Astrocyte (in vitro differentiated cells and primary cell): ENCODE measurements at regions not wholly inside any gene's neighbourhood (a gene's known extent, or its start where the extent isn't known, plus 50 kb on each side); places are given as distances from the start of the nearest gene placed in this dataset.

Experiments used
- DNase-seq: peaks from one replicate; pipeline ENCODE4 v3.0.0-alpha.2; 2010; ENCODE audit warnings: low read depth
- FAIRE-seq: peaks from 2 replicates; lab custom pipeline; 2011; peaks lifted over from hg19 to GRCh38; lab: Jason Lieb, UNC
- H2AFZ ChIP-seq: 2 replicates; pipeline ENCODE4 v1.6.0; 2012; ENCODE audit warnings: low read depth, low read length, inconsistent platforms
- H3K27ac ChIP-seq: 2 replicates; pipeline ENCODE4 v1.5.1; 2011; ENCODE audit warnings: low read depth, low read length, inconsistent platforms
- H3K27me3 ChIP-seq: 2 replicates; pipeline ENCODE4 v1.6.0; 2011; ENCODE audit warnings: low read length, inconsistent platforms; ENCODE audit not compliant: insufficient read depth
- H3K36me3 ChIP-seq: 2 replicates; pipeline ENCODE4 v1.5.1; 2011; ENCODE audit warnings: low read length, inconsistent platforms; ENCODE audit not compliant: insufficient read depth
- H3K4me1 ChIP-seq: 2 replicates; pipeline ENCODE4 v1.5.1; 2011; ENCODE audit warnings: low read length, inconsistent platforms; ENCODE audit not compliant: insufficient read depth
- H3K4me2 ChIP-seq: 2 replicates; pipeline ENCODE4 v1.6.0; 2012; ENCODE audit warnings: low read length, inconsistent platforms
- H3K4me3 ChIP-seq: 2 replicates; pipeline ENCODE4 v1.5.1; 2011; ENCODE audit warnings: low read depth, mild to moderate bottlenecking, low read length, inconsistent platforms; ENCODE audit not compliant: insufficient read depth
- H3K79me2 ChIP-seq: 2 replicates; pipeline ENCODE4 v1.6.0; 2012; ENCODE audit warnings: mild to moderate bottlenecking, low read length, inconsistent platforms; ENCODE audit not compliant: insufficient read depth
- H3K9ac ChIP-seq: 2 replicates; pipeline ENCODE4 v1.6.0; 2012; ENCODE audit warnings: mild to moderate bottlenecking, low read length, inconsistent platforms
- H3K9me3 ChIP-seq: 2 replicates; pipeline ENCODE4 v1.5.1; 2012; ENCODE audit warnings: low read depth, mild to moderate bottlenecking, low read length, inconsistent platforms; ENCODE audit not compliant: insufficient read depth
- H4K20me1 ChIP-seq: 2 replicates; pipeline ENCODE4 v1.6.0; 2012; ENCODE audit warnings: low read length, inconsistent platforms; ENCODE audit not compliant: insufficient read depth
- H3K27ac Mint-ChIP-seq: one replicate; pipeline ENCODE4 v1.8.0; 2021; ENCODE audit warnings: mild to moderate bottlenecking, mixed read lengths; ENCODE audit not compliant: unreplicated experiment
- H3K27me3 Mint-ChIP-seq: one replicate; pipeline ENCODE4 v1.8.0; 2021; ENCODE audit warnings: low read depth, mixed read lengths; ENCODE audit not compliant: unreplicated experiment
- H3K36me3 Mint-ChIP-seq: one replicate; pipeline ENCODE4 v1.8.0; 2021; ENCODE audit warnings: low read depth, mixed read lengths; ENCODE audit not compliant: unreplicated experiment
- H3K4me1 Mint-ChIP-seq: one replicate; pipeline ENCODE4 v1.8.0; 2021; ENCODE audit warnings: low read depth, mixed read lengths; ENCODE audit not compliant: unreplicated experiment
- H3K4me3 Mint-ChIP-seq: one replicate; pipeline ENCODE4 v1.8.0; 2021; ENCODE audit warnings: mild to moderate bottlenecking, moderate library complexity, mixed read lengths; ENCODE audit not compliant: unreplicated experiment
- H3K9me3 Mint-ChIP-seq: one replicate; pipeline ENCODE4 v1.8.0; 2021; ENCODE audit warnings: mild to moderate bottlenecking, mixed read lengths; ENCODE audit not compliant: unreplicated experiment
- CTCF ChIP-seq: IDR thresholded peaks from 2 replicates; pipeline ENCODE4 v1.5.1; 2011; ENCODE audit warnings: low read depth, mild to moderate bottlenecking, inconsistent platforms, low read length, moderate library complexity; ENCODE audit not compliant: insufficient read depth
- EZH2 ChIP-seq: IDR thresholded peaks from 2 replicates; pipeline ENCODE4 v1.6.1; 2012; ENCODE audit warnings: mild to moderate bottlenecking, low read length, inconsistent platforms; ENCODE audit not compliant: insufficient read depth

DNA sequence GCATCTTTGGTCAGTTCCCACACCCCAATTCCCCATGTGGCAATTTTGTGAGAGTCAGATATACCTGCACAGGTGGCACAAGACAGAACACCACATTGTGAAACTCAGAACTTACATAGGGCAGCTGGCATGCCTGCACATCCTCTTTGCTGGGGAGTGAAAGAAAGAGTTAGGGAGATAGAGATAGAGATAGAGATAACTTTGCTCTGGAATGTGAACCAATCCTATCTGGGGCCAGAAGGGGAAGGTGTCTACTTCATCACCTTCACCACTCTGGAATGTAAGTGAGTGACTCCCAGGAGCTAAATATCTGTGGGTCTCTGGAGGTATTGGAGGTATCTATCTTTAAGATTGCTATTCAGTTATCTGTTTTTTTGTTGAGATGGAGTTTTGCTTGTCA lies 289.2 kb downstream of the OGFRL1 start:
- no peak overlapping the region for H3K4me3 Mint-ChIP-seq
- TF ChIP-seq CTCF (no peak), EZH2 (no peak)

GRCh38 chr6:71579902-71580301 lies 291.3 kb downstream of the OGFRL1 start:
- no peak overlapping the region for H3K4me2 ChIP-seq
- H4K20me1 ChIP-seq, result no peaks in the 10 kb centered on the region
- H3K79me2 ChIP-seq, result no peaks in the 10 kb centered on the region
- H3K4me1 ChIP-seq, result no peaks in the 10 kb centered on the region
- no peak overlapping the region for H3K9ac ChIP-seq
- no peak for TF ChIP-seq EZH2
- no peak for TF ChIP-seq CTCF
- H2AFZ ChIP-seq, result no peak overlapping the region
- FAIRE-seq (no peak), DNase-seq (no peak)
- no peaks in the 10 kb centered on the region for H3K9me3 Mint-ChIP-seq
- no peaks in the 10 kb centered on the region for H3K27me3 ChIP-seq
- H3K27ac ChIP-seq, result no peak overlapping the region
- no peak overlapping the region for H3K4me3 Mint-ChIP-seq
- H3K9me3 ChIP-seq, result no peaks in the 10 kb centered on the region
- H3K4me3 ChIP-seq, result no peak overlapping the region
- H3K36me3 Mint-ChIP-seq, result no peaks in the 10 kb centered on the region
- H3K27ac Mint-ChIP-seq, result no peak overlapping the region
- H3K27me3 Mint-ChIP-seq, result no peaks in the 10 kb centered on the region
- no peaks in the 10 kb centered on the region for H3K36me3 ChIP-seq
- H3K4me1 Mint-ChIP-seq, result peaks cover 2% of the 10 kb centered on the region

More for the DNA sequence above, 289.2 kb downstream of the OGFRL1 start:
- no peak overlapping the region for H3K27ac ChIP-seq
- H3K27me3 ChIP-seq, result no peaks in the 10 kb centered on the region
- DNase-seq, result no peak
- H3K4me1 ChIP-seq, result no peaks in the 10 kb centered on the region
- H4K20me1 ChIP-seq, result no peaks in the 10 kb centered on the region
- H3K9ac ChIP-seq, result no peak overlapping the region
- H3K79me2 ChIP-seq, result no peaks in the 10 kb centered on the region
- no peak for FAIRE-seq
- H3K4me3 ChIP-seq, result no peak overlapping the region
- H3K9me3 ChIP-seq, result no peaks in the 10 kb centered on the region
- no peak overlapping the region for H3K4me2 ChIP-seq
- H3K36me3 Mint-ChIP-seq, result no peaks in the 10 kb centered on the region
- H3K9me3 Mint-ChIP-seq, result no peaks in the 10 kb centered on the region
- no peaks in the 10 kb centered on the region for H3K36me3 ChIP-seq
- no peak overlapping the region for H2AFZ ChIP-seq
- peaks cover 2% of the 10 kb centered on the region for H3K4me1 Mint-ChIP-seq
- no peaks in the 10 kb centered on the region for H3K27me3 Mint-ChIP-seq
- H3K27ac Mint-ChIP-seq, result no peak overlapping the region

- Histone ChIP-seq H3K27me3 (no peaks in the 10 kb centered on the region), H3K9ac (no peak overlapping the region), H2AFZ (no peak overlapping the region), H3K79me2 (no peaks in the 10 kb centered on the region), H3K27ac (no peak overlapping the region), H3K4me3 (no peak overlapping the region), H4K20me1 (no peaks in the 10 kb centered on the region), H3K36me3 (no peaks in the 10 kb centered on the region), H3K4me2 (no peak overlapping the region), H3K9me3 (no peaks in the 10 kb centered on the region), H3K4me1 (no peaks in the 10 kb centered on the region)
- H3K4me1 Mint-ChIP-seq, result peaks cover 2% of the 10 kb centered on the region
- no peak for TF ChIP-seq CTCF
- no peak for TF ChIP-seq EZH2
- H3K9me3 Mint-ChIP-seq, result no peaks in the 10 kb centered on the region
- DNase-seq, result no peak
- H3K27ac Mint-ChIP-seq, result no peak overlapping the region
- no peaks in the 10 kb centered on the region for H3K27me3 Mint-ChIP-seq
- peaks cover 3% of the 10 kb centered on the region for H3K36me3 Mint-ChIP-seq
- no peak overlapping the region for H3K4me3 Mint-ChIP-seq
- FAIRE-seq, result no peak
Measured at GRCh38 chr6:71582820-71583219, 294.2 kb downstream of the OGFRL1 start.
